ENCODE measurements at regions not wholly inside any gene's neighbourhood (a gene's known extent, or its start where the extent isn't known, plus 50 kb on each side); places are given as distances from the start of the nearest gene placed in this dataset.

- Histone ChIP-seq H3K36me3 (no peaks in the 10 kb centered on the region), H3K27ac (no peak overlapping the region), H3K27me3 (no peaks in the 10 kb centered on the region), H3K4me1 (peaks cover 0 to 4% (median 0%) of the 10 kb centered on the region in 4 donors), H3K4me3 (no peak overlapping the region), H3K9me3 (no peaks in the 10 kb centered on the region)
- DNase-seq (ENCODE audit: low spot score in 2 of 2), result no peak
- TF ChIP-seq, protein P1, sequence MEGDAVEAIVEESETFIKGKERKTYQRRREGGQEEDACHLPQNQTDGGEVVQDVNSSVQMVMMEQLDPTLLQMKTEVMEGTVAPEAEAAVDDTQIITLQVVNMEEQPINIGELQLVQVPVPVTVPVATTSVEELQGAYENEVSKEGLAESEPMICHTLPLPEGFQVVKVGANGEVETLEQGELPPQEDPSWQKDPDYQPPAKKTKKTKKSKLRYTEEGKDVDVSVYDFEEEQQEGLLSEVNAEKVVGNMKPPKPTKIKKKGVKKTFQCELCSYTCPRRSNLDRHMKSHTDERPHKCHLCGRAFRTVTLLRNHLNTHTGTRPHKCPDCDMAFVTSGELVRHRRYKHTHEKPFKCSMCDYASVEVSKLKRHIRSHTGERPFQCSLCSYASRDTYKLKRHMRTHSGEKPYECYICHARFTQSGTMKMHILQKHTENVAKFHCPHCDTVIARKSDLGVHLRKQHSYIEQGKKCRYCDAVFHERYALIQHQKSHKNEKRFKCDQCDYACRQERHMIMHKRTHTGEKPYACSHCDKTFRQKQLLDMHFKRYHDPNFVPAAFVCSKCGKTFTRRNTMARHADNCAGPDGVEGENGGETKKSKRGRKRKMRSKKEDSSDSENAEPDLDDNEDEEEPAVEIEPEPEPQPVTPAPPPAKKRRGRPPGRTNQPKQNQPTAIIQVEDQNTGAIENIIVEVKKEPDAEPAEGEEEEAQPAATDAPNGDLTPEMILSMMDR (IDR thresholded peaks at IDR 0.05), result no peak
- no peak for TF ChIP-seq EP300 (IDR thresholded peaks at IDR 0.05)
- no peak for TF ChIP-seq POLR2A (IDR thresholded peaks at IDR 0.05)
- 93 to 94% methylated on average over 1 of the region's 1 CpG for WGBS, 2 donors
Measured at GRCh38 chr13:67351114-67351513, 121.0 kb upstream of the PCDH9 start.

DNA sequence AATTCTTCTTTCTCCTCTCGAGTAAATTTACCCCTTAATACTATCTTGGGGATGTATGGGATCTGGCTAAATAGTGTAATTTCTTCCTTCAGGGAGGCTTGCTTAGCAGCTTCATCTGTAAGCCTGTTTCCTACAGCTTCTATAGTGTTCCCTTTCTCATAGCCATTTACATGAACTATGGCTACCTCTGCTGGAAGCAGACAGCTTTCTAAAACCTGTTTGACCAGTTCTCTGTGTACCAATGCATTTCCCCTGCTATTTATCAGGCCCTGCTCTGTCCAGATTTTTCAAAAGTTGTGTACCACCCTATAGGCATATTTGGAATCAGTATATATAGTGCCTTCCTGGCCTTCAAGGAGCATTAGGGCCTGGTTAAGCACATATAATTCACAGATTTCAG, 113.6 kb upstream of the PCDH9 start:
- Histone ChIP-seq H3K27ac (no peak overlapping the region), H3K4me3 (no peak overlapping the region), H3K36me3 (no peaks in the 10 kb centered on the region), H3K4me1 (no peaks in the 10 kb centered on the region), H3K27me3 (no peaks in the 10 kb centered on the region), H3K9me3 (no peaks in the 10 kb centered on the region)
- TF ChIP-seq POLR2A (IDR thresholded peaks at IDR 0.05), result no peak
- TF ChIP-seq, protein P1 (IDR thresholded peaks at IDR 0.05), result no peak
- TF ChIP-seq EP300 (IDR thresholded peaks at IDR 0.05), result no peak
- no peak for DNase-seq (ENCODE audit: low spot score in 2 of 2)
- WGBS, 2 donors, result 83 to 92% methylated on average over 1 of the region's 1 CpG

DNA sequence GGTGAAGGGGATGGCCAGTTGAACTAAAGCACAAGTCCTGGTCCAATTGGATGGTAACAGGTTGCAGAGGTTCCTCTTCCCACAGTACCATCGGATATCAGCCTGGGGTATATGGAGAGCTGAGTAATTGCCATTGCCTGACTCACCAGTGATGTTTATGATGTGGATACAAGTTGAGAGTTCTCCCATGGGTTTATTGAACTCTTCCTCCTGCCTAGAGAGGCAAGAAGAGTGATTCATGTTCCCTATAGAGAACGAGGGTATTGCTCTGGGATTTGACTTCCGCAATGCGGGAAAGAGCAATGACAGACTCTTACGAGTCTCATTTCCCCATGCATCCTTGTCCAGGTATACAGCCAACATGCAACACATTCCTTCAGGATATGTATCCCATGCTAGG, 111.3 kb upstream of the PCDH9 start:
- no peak for DNase-seq (ENCODE audit: low spot score in 2 of 2)
- H3K36me3 ChIP-seq, result no peaks in the 10 kb centered on the region
- H3K9me3 ChIP-seq, result no peaks in the 10 kb centered on the region
- TF ChIP-seq, protein P1 (IDR thresholded peaks at IDR 0.05), result no peak
- TF ChIP-seq POLR2A (IDR thresholded peaks at IDR 0.05) (no peak), EP300 (IDR thresholded peaks at IDR 0.05) (no peak)
- WGBS, 2 donors, result 74 to 75% methylated on average over 5 of the region's 5 CpGs
- H3K4me1 ChIP-seq, result no peaks in the 10 kb centered on the region
- no peak overlapping the region for H3K27ac ChIP-seq
- H3K4me3 ChIP-seq, result no peak overlapping the region
- H3K27me3 ChIP-seq, result no peaks in the 10 kb centered on the region

DNA sequence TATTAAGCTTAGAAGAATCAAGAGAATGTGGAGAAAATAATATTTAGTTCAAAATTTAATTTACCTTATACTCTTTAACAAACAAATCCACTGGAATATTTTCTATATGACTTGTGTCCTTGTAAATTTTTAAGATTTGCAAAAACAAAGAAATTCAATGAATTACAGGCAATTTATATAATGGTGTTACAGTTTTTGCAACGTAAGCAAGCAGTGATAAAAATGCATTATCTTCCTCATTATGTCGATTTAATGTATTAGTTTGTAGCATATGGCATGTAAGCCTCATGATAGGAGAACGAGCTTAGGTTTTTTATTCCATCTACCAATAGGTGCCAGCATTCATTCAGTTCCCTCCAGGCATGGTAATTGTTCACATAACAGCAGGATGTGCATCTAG, 100.0 kb upstream of the PCDH9 start:
- TF ChIP-seq POLR2A (IDR thresholded peaks at IDR 0.05) (no peak), EP300 (IDR thresholded peaks at IDR 0.05) (no peak)
- TF ChIP-seq, protein P1 (IDR thresholded peaks at IDR 0.05), result no peak
- Histone ChIP-seq H3K27ac (no peak overlapping the region), H3K9me3 (no peaks in the 10 kb centered on the region), H3K4me1 (no peaks in the 10 kb centered on the region), H3K4me3 (no peak overlapping the region), H3K27me3 (no peaks in the 10 kb centered on the region), H3K36me3 (no peaks in the 10 kb centered on the region)
- WGBS, 2 donors, result 79 to 86% methylated on average over 3 of the region's 3 CpGs
- no peak for DNase-seq (ENCODE audit: low spot score in 2 of 2)

DNA sequence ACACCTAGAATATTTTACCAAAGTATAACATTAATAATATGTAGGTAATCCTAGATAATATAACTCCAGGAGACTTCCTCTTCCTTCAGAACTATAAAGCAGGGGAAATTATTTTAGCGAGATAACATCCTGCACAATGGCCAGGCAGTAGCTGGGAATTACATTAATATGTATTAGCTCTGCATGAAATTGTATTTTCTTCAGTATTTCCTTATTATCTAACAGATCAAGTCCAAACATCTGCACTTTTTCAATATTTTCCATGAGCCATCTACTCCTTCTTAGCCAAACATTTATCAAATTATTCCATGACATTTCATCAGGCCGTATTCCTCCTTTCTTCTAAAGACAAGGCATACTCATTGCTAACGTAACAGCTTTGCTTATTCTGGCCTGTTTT, 98.8 kb upstream of the PCDH9 start:
- no peaks in the 10 kb centered on the region for H3K36me3 ChIP-seq
- TF ChIP-seq, protein P1 (IDR thresholded peaks at IDR 0.05), result no peak
- TF ChIP-seq POLR2A (IDR thresholded peaks at IDR 0.05) (no peak), EP300 (IDR thresholded peaks at IDR 0.05) (no peak)
- no peaks in the 10 kb centered on the region for H3K4me1 ChIP-seq
- DNase-seq (ENCODE audit: low spot score in 2 of 2), result no peak
- H3K27me3 ChIP-seq, result no peaks in the 10 kb centered on the region
- 79 to 80% methylated on average over 3 of the region's 3 CpGs for WGBS, 2 donors
- H3K4me3 ChIP-seq, result no peak overlapping the region
- H3K27ac ChIP-seq, result no peak overlapping the region
- no peaks in the 10 kb centered on the region for H3K9me3 ChIP-seq
